ENCODE measurements at regions not wholly inside any gene's neighbourhood (a gene's known extent, or its start where the extent isn't known, plus 50 kb on each side); places are given as distances from the start of the nearest gene placed in this dataset.

DNA sequence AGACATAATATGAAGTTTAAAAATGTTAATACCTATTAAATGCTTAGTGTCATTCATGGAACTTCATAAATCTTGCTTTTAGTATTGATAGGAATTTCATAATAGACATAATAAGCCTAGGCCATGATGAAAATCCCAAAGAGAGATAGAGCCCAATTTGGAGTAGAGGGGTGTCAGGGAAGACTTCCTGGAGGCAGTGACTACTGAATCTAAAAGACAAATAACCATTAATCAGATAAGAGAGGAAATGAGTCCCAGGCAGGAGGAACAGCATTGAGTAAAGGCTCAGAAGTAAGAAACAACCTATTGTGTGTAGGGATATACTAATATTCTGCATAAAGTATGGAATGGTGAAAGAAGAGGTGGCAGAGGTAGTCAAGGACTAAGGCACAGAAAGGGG is 126.9 kb upstream of the MRPS22 start:
- H3K4me3 Mint-ChIP-seq, result no peak overlapping the region
- H3K4me1 Mint-ChIP-seq, result no peaks in the 10 kb centered on the region
- no peaks in the 10 kb centered on the region for H3K36me3 Mint-ChIP-seq (ENCODE audit: low read depth)
- peaks cover 13% of the 10 kb centered on the region for H3K27me3 Mint-ChIP-seq (ENCODE audit: low read depth)
- DNase-seq (ENCODE audit: low read depth, low spot score), result no peak
- no peaks in the 10 kb centered on the region for H3K9me3 Mint-ChIP-seq
- TF ChIP-seq, protein P1, sequence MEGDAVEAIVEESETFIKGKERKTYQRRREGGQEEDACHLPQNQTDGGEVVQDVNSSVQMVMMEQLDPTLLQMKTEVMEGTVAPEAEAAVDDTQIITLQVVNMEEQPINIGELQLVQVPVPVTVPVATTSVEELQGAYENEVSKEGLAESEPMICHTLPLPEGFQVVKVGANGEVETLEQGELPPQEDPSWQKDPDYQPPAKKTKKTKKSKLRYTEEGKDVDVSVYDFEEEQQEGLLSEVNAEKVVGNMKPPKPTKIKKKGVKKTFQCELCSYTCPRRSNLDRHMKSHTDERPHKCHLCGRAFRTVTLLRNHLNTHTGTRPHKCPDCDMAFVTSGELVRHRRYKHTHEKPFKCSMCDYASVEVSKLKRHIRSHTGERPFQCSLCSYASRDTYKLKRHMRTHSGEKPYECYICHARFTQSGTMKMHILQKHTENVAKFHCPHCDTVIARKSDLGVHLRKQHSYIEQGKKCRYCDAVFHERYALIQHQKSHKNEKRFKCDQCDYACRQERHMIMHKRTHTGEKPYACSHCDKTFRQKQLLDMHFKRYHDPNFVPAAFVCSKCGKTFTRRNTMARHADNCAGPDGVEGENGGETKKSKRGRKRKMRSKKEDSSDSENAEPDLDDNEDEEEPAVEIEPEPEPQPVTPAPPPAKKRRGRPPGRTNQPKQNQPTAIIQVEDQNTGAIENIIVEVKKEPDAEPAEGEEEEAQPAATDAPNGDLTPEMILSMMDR (conservative IDR thresholded peaks at IDR 0.05), result no peak
- no peak overlapping the region for H3K27ac Mint-ChIP-seq (ENCODE audit: unreplicated experiment)

DNA sequence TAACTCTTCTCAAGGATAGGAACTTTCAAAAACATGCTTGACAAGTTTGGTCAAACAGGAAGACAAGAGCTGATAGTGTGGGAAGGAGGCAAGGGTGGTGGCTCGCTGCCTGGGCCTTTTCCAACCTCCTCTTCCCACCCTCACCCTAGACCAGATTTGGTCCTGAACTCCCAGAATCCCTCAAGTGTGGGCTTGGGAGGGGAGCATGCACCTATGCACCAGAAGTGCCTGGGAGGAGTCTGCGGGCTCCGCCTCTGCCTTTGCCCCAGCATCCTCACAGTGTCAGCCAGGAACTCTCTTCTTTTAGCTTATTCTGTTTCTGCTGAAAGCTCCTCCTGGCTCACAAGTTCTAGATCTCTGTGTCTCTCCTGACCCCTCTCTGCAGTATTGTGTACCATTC is 126.2 kb upstream of the MRPS22 start:
- TF ChIP-seq, protein P1 (conservative IDR thresholded peaks at IDR 0.05), result no peak
- Mint-ChIP-seq H3K4me1 (no peaks in the 10 kb centered on the region), H3K4me3 (no peak overlapping the region), H3K27ac (ENCODE audit: unreplicated experiment) (no peak overlapping the region), H3K9me3 (no peaks in the 10 kb centered on the region), H3K36me3 (ENCODE audit: low read depth) (no peaks in the 10 kb centered on the region), H3K27me3 (ENCODE audit: low read depth) (peaks cover 13% of the 10 kb centered on the region)
- DNase-seq (ENCODE audit: low read depth, low spot score), result no peak

DNA sequence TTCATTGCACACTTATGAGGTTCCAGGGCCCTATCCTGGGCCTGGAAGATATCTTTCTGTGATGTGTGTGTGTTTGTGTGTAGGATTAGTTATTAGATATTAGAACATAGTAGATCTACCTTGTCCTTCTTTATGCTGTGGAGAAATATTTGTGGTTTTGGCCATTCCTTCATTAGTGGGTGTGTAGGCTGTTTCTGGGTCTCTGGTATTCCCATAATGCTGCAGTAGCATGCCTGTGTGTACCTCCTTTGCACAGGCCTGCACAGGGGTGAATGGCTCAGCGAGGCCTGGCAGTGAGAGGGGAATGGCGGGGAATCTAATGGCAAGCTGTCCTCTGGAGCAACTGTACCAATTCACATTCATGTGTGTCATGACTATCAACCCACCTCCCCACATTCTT is 125.8 kb upstream of the MRPS22 start:
- H3K4me3 Mint-ChIP-seq, result no peak overlapping the region
- H3K27me3 Mint-ChIP-seq (ENCODE audit: low read depth), result peaks cover 13% of the 10 kb centered on the region
- H3K4me1 Mint-ChIP-seq, result no peaks in the 10 kb centered on the region
- H3K36me3 Mint-ChIP-seq (ENCODE audit: low read depth), result no peaks in the 10 kb centered on the region
- TF ChIP-seq, protein P1 (conservative IDR thresholded peaks at IDR 0.05), result no peak
- DNase-seq (ENCODE audit: low read depth, low spot score), result no peak
- H3K27ac Mint-ChIP-seq (ENCODE audit: unreplicated experiment), result no peak overlapping the region
- no peaks in the 10 kb centered on the region for H3K9me3 Mint-ChIP-seq

DNA sequence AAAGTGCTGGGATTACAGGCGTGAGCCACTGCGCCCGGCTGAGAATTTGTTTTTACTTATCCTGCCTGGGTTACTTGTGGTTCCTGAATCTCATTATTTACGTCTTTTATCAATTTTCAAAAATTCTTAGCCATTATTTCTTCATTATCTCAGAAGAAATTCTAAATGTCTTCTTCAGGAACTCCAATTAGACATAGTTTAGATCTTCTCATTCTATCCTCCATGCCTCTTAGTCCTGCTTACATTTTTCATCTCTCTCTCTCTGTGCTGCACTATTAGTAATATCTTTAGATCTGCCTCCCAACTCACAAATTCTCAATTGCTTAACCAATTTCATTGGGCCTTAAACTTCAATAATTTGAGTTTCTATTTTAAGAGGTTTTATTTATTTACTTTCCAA is 124.4 kb upstream of the MRPS22 start:
- TF ChIP-seq, protein P1 (conservative IDR thresholded peaks at IDR 0.05), result no peak
- no peaks in the 10 kb centered on the region for H3K4me1 Mint-ChIP-seq

DNA sequence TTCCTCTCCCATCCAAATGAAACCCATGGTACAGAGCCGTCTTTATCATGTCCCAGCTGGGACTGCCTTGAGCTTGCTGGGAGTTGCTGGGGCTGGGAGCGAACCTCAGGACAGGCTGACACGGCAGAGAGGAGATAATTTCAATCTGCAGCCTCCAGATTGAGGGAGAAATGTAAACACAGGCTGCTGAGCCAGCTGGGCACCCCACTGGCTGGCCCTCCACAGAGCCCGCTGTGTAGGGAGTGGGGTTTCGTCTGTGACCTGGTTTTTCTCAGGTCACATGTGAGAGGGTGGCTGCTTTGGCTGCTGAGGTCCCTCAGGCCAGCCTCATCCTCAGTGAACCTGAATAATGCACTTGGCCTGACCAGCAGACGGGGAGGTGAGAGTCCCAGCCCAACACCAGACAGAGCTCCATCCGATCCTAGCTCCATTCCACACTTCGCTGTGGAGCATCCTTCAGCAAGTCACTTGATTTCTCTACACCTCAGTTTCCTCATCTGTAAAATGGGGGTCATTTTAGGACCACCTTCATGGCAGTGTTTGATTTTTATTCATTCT is 121.6 kb upstream of the MRPS22 start:
- Mint-ChIP-seq H3K27ac (ENCODE audit: unreplicated experiment) (no peak overlapping the region), H3K27me3 (ENCODE audit: low read depth) (no peaks in the 10 kb centered on the region), H3K9me3 (no peaks in the 10 kb centered on the region), H3K4me3 (no peak overlapping the region), H3K36me3 (ENCODE audit: low read depth) (no peaks in the 10 kb centered on the region), H3K4me1 (no peaks in the 10 kb centered on the region)
- TF ChIP-seq, protein P1 (conservative IDR thresholded peaks at IDR 0.05), result no peak
- no peak for DNase-seq (ENCODE audit: low read depth, low spot score)

More for the DNA sequence above, 124.4 kb upstream of the MRPS22 start:
- peaks cover 10% of the 10 kb centered on the region for H3K27me3 Mint-ChIP-seq (ENCODE audit: low read depth)
- H3K27ac Mint-ChIP-seq (ENCODE audit: unreplicated experiment), result no peak overlapping the region
- H3K4me3 Mint-ChIP-seq, result no peak overlapping the region
- no peaks in the 10 kb centered on the region for H3K9me3 Mint-ChIP-seq
- H3K36me3 Mint-ChIP-seq (ENCODE audit: low read depth), result no peaks in the 10 kb centered on the region
- DNase-seq (ENCODE audit: low read depth, low spot score), result no peak

Data from neural crest cell (in vitro differentiated cells).